ENCODE measurements at regions not wholly inside any gene's neighbourhood (a gene's known extent, or its start where the extent isn't known, plus 50 kb on each side); places are given as distances from the start of the nearest gene placed in this dataset.

DNA sequence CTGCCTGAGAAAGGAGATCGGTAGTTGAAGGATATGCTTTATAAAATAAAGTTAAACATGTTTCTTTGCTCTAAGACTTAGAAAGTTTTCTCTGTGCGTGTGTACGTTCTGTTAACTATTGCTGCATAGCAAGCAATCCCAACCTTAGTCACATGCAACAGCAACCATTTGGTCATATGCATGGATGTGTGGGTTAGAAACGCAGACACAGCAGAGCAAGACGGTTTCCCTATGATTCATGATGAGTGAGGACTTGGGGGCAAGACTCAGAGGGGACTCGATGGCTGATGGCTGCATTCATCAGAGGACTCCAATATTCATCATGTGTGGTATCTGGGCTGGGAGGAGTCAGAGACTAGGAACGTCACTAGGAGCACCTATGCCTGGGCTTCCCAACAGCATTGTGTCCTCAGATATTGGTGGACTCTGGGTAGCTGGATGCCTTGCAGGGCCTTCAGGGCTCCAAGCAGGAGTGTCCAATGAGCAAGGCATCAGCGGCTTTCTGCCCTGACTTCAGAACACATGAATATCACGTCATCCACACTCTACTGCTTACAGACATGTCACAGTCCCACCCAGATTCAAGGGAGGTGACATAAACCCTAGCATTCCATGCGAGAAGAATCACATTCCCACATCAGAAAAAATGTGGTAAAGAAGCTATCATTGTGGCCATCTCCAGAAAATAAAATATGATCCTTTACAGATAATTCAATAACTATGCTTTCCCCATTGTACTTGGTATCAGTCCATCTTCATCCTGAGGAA is 731.2 kb downstream of the TNS3 start:
- CTCF ChIA-PET = no interaction called here
- TF ChIP-seq, protein P1, sequence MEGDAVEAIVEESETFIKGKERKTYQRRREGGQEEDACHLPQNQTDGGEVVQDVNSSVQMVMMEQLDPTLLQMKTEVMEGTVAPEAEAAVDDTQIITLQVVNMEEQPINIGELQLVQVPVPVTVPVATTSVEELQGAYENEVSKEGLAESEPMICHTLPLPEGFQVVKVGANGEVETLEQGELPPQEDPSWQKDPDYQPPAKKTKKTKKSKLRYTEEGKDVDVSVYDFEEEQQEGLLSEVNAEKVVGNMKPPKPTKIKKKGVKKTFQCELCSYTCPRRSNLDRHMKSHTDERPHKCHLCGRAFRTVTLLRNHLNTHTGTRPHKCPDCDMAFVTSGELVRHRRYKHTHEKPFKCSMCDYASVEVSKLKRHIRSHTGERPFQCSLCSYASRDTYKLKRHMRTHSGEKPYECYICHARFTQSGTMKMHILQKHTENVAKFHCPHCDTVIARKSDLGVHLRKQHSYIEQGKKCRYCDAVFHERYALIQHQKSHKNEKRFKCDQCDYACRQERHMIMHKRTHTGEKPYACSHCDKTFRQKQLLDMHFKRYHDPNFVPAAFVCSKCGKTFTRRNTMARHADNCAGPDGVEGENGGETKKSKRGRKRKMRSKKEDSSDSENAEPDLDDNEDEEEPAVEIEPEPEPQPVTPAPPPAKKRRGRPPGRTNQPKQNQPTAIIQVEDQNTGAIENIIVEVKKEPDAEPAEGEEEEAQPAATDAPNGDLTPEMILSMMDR (IDR thresholded peaks at IDR 0.05) = no peak
- intact Hi-C loops (cut with micrococcal nuclease) = no loop called here
- no peak overlapping the region for H3K27ac Mint-ChIP-seq
- no peak for ATAC-seq
- no peak overlapping the region for H3K4me3 Mint-ChIP-seq
- peaks cover 4% of the 10 kb centered on the region for H3K9me3 Mint-ChIP-seq
- DNase-seq = no peak
- POLR2A ChIA-PET = no interaction called here
- H3K27me3 Mint-ChIP-seq = no peaks in the 10 kb centered on the region
- no peaks in the 10 kb centered on the region for H3K36me3 Mint-ChIP-seq (ENCODE audit: low read depth)
- H3K4me1 Mint-ChIP-seq (ENCODE audit: low read depth) = no peaks in the 10 kb centered on the region

GRCh38 chr7:46848944-46849343 is 733.0 kb downstream of the TNS3 start:
- no peak overlapping the region for H3K27ac Mint-ChIP-seq
- TF ChIP-seq, protein P1 (IDR thresholded peaks at IDR 0.05) = no peak
- no peaks in the 10 kb centered on the region for H3K36me3 Mint-ChIP-seq (ENCODE audit: low read depth)
- no peak overlapping the region for H3K4me3 Mint-ChIP-seq
- H3K4me1 Mint-ChIP-seq (ENCODE audit: low read depth) = no peaks in the 10 kb centered on the region
- ATAC-seq (no peak), DNase-seq (no peak)
- intact Hi-C loops (cut with micrococcal nuclease) = no loop called here
- peaks cover 7% of the 10 kb centered on the region for H3K9me3 Mint-ChIP-seq
- ChIA-PET POLR2A (no interaction called here), CTCF (no interaction called here)
- no peaks in the 10 kb centered on the region for H3K27me3 Mint-ChIP-seq

DNA sequence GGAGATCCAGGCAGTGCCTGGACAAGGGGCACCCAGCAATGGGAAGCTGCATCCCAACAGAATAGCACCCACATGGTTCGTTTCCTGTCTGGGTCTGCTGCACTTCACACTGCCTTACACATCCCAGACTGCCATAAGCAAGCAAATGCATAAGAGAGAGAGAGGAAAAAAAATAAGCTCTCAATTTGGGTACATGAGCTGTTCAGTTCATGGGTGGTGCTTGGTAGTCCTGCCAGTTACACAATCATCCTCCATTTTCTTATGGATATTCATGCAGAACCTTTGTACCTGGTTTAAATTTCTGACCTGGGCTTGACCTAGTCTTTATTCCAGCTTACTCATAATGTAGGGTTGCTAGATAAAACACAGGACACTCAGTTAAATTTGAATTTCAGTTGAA is 733.6 kb downstream of the TNS3 start:
- Mint-ChIP-seq H3K9me3 (peaks cover 7% of the 10 kb centered on the region), H3K4me1 (ENCODE audit: low read depth) (no peaks in the 10 kb centered on the region), H3K27ac (no peak overlapping the region), H3K4me3 (no peak overlapping the region), H3K36me3 (ENCODE audit: low read depth) (no peaks in the 10 kb centered on the region), H3K27me3 (no peaks in the 10 kb centered on the region)
- DNase-seq = no peak
- TF ChIP-seq, protein P1 (IDR thresholded peaks at IDR 0.05) = no peak
- intact Hi-C loops (cut with micrococcal nuclease) = no loop called here
- POLR2A ChIA-PET = no interaction called here
- CTCF ChIA-PET = no interaction called here
- ATAC-seq = no peak

DNA sequence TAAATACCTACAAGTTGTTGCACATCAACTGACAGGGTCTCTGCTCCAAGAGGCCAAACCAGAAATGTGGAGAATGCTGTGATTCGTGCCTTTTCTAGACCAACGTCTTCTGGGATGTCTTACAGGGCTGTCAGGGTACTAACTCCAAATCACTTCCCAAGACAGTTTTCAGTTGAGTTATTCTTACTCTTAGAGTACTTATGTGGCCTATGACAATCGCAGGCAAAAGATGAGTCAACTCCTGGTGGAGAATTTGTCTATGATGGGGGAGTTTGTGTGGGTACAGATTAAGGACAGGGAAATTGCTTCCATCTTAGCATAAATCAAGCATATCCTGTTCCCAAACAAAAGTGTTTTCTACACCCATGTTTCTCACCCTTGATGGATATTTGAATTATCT is 734.8 kb downstream of the TNS3 start:
- H3K27me3 Mint-ChIP-seq = no peaks in the 10 kb centered on the region
- no peaks in the 10 kb centered on the region for H3K36me3 Mint-ChIP-seq (ENCODE audit: low read depth)
- H3K4me3 Mint-ChIP-seq = no peak overlapping the region
- no peak for ATAC-seq
- TF ChIP-seq, protein P1 (IDR thresholded peaks at IDR 0.05) = no peak
- no peaks in the 10 kb centered on the region for H3K4me1 Mint-ChIP-seq (ENCODE audit: low read depth)
- POLR2A ChIA-PET = no interaction called here
- CTCF ChIA-PET = no interaction called here
- H3K9me3 Mint-ChIP-seq = peaks cover 7% of the 10 kb centered on the region
- H3K27ac Mint-ChIP-seq = no peak overlapping the region
- intact Hi-C loops (cut with micrococcal nuclease) = no loop called here
- no peak for DNase-seq

DNA sequence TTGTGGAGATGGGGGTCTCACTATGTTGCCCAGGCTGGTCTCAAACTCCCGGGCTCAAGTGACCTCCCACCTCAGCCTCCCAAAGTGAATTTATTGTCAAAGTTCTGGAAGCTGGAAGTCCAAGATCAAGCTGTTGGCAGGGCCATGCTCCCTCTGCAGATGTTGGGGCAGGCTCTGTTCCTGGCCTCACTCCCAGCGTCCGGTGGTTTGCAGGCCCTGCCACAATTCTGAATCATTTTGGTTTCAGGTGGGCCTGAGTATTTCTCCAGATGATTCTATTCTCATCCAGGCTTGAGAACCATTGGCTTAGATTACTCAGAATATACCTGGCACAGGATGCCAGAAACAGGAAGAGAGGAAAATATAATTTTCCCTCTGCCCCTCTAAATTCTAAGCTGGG is 737.4 kb downstream of the TNS3 start:
- intact Hi-C loops (cut with micrococcal nuclease) = no loop called here
- Mint-ChIP-seq H3K9me3 (peaks cover 7% of the 10 kb centered on the region), H3K27ac (no peak overlapping the region), H3K4me3 (no peak overlapping the region), H3K27me3 (no peaks in the 10 kb centered on the region), H3K36me3 (ENCODE audit: low read depth) (no peaks in the 10 kb centered on the region), H3K4me1 (ENCODE audit: low read depth) (no peaks in the 10 kb centered on the region)
- ATAC-seq (no peak), DNase-seq (no peak)
- ChIA-PET POLR2A (no interaction called here), CTCF (no interaction called here)
- TF ChIP-seq, protein P1 (IDR thresholded peaks at IDR 0.05) = no peak
